ENCODE measurements at regions not wholly inside any gene's neighbourhood (a gene's known extent, or its start where the extent isn't known, plus 50 kb on each side); places are given as distances from the start of the nearest gene placed in this dataset.

DNA sequence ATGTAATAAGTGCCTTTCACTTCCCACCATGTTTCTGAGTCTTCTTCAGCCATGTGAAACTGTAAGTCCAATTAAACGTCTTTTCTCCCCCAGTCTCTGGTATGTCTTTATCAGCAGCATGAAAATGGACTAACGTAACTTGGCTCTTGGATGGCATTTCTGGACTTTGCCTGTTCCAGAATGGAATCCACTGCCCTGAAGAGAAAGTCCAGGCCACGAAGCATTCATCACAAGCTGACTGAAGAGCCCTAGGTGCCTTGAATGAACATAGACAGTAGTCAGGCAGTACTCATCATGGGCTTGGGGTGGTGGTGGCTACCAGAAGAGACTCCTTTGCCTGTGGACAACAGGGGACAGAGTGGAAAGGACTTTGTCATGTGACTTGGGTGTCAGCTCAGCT lies 1505.0 kb downstream of the SI start:
- Histone ChIP-seq H3K79me2 (no peaks in the 10 kb centered on the region), H3K4me3 (no peak overlapping the region), H3K27ac (no peak overlapping the region), H3K36me3 (replicated peaks; ENCODE audit: insufficient read depth, low read depth) (no peaks in the 10 kb centered on the region), H3K9me2 (replicated peaks; ENCODE audit: insufficient read depth) (no peaks in the 10 kb centered on the region), H4K20me1 (ENCODE audit: insufficient read depth, poor library complexity, severe bottlenecking) (no peaks in the 10 kb centered on the region), H3K9me3 (ENCODE audit: low read depth) (no peaks in the 10 kb centered on the region), H3K27me3 (no peaks in the 10 kb centered on the region), H3K4me2 (no peak overlapping the region), H3K4me1 (ENCODE audit: insufficient read depth) (no peaks in the 10 kb centered on the region), H2AFZ (no peak overlapping the region)
- no peak for DNase-seq (ENCODE audit: low spot score)
- no peak for TF ChIP-seq EZH2 (IDR thresholded peaks at IDR 0.05; ENCODE audit: borderline replicate concordance)
- TF ChIP-seq, protein P1, sequence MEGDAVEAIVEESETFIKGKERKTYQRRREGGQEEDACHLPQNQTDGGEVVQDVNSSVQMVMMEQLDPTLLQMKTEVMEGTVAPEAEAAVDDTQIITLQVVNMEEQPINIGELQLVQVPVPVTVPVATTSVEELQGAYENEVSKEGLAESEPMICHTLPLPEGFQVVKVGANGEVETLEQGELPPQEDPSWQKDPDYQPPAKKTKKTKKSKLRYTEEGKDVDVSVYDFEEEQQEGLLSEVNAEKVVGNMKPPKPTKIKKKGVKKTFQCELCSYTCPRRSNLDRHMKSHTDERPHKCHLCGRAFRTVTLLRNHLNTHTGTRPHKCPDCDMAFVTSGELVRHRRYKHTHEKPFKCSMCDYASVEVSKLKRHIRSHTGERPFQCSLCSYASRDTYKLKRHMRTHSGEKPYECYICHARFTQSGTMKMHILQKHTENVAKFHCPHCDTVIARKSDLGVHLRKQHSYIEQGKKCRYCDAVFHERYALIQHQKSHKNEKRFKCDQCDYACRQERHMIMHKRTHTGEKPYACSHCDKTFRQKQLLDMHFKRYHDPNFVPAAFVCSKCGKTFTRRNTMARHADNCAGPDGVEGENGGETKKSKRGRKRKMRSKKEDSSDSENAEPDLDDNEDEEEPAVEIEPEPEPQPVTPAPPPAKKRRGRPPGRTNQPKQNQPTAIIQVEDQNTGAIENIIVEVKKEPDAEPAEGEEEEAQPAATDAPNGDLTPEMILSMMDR (IDR thresholded peaks at IDR 0.05; ENCODE audit: poor library complexity), result no peak
- TF ChIP-seq EZH2phosphoT487 (IDR thresholded peaks at IDR 0.05; ENCODE audit: low read depth, severe bottlenecking, unreplicated experiment), result no peak
- WGBS (ENCODE audit: low lambda C conversion rate, missing lambda C conversion rate), result 90% methylated on average over 3 of the region's 3 CpGs

DNA sequence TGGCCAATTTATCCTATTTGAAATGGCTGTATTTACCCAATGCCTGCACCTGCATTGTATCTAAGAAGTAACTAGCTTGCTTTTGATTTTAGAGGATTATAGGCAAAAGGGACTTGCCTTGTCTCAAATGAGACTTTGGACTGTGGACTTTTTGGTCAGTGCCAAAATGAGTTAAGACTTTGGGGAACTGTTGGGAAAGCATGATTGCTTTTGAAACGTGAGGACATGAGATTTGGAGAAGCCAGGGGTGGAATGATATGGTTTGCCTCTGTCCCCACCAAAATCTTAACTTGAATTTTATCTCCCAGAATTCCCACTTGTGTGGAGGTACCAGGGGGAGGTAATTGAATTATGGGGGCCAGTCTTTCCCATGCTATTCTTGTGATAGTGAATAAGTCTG lies 1505.4 kb downstream of the SI start:
- H3K9me3 ChIP-seq (ENCODE audit: low read depth), result no peaks in the 10 kb centered on the region

DNA sequence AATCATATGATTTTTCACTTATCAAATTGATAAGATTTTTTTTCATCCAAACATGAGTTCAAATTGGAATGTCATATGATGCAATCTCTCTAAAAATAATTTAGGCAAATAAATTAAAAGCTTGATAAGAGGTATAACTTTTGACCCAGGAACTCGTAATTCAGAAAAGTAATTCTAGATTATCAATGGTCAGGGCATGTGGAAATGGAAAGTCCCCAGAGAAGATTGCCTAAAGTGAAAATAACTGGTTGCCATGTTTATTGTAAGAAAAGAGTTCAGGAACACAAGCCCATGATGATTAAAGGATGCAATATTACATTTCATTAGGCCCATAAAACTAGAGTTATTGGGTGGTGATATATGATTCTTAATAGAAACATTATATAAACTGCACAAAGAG lies 1514.8 kb downstream of the SI start:
- Histone ChIP-seq H3K9me3 (ENCODE audit: low read depth) (no peaks in the 10 kb centered on the region), H3K4me2 (no peak overlapping the region), H2AFZ (no peak overlapping the region), H3K36me3 (replicated peaks; ENCODE audit: insufficient read depth, low read depth) (no peaks in the 10 kb centered on the region), H3K27me3 (no peaks in the 10 kb centered on the region), H3K4me3 (no peak overlapping the region), H3K4me1 (ENCODE audit: insufficient read depth) (no peaks in the 10 kb centered on the region), H3K9me2 (replicated peaks; ENCODE audit: insufficient read depth) (no peaks in the 10 kb centered on the region), H4K20me1 (ENCODE audit: insufficient read depth, poor library complexity, severe bottlenecking) (no peaks in the 10 kb centered on the region), H3K27ac (no peak overlapping the region), H3K79me2 (no peaks in the 10 kb centered on the region)
- WGBS (ENCODE audit: low lambda C conversion rate, missing lambda C conversion rate), result 71% methylated on average over 1 of the region's 1 CpG
- TF ChIP-seq EZH2 (IDR thresholded peaks at IDR 0.05; ENCODE audit: borderline replicate concordance), result no peak
- no peak for DNase-seq (ENCODE audit: low spot score)

More for the DNA sequence above, 1505.4 kb downstream of the SI start:
- TF ChIP-seq EZH2 (IDR thresholded peaks at IDR 0.05; ENCODE audit: borderline replicate concordance) (no peak), EZH2phosphoT487 (IDR thresholded peaks at IDR 0.05; ENCODE audit: low read depth, severe bottlenecking, unreplicated experiment) (no peak)
- TF ChIP-seq, protein P1 (IDR thresholded peaks at IDR 0.05; ENCODE audit: poor library complexity), result no peak
- Histone ChIP-seq H3K36me3 (replicated peaks; ENCODE audit: insufficient read depth, low read depth) (no peaks in the 10 kb centered on the region), H3K4me1 (ENCODE audit: insufficient read depth) (no peaks in the 10 kb centered on the region), H2AFZ (no peak overlapping the region), H3K27me3 (no peaks in the 10 kb centered on the region), H3K4me2 (no peak overlapping the region), H3K9me2 (replicated peaks; ENCODE audit: insufficient read depth) (no peaks in the 10 kb centered on the region), H3K79me2 (no peaks in the 10 kb centered on the region), H3K4me3 (no peak overlapping the region), H3K27ac (no peak overlapping the region), H4K20me1 (ENCODE audit: insufficient read depth, poor library complexity, severe bottlenecking) (no peaks in the 10 kb centered on the region)
- WGBS (ENCODE audit: low lambda C conversion rate, missing lambda C conversion rate), result 36% methylated on average over 1 of the region's 1 CpG
- DNase-seq (ENCODE audit: low spot score), result no peak

DNA sequence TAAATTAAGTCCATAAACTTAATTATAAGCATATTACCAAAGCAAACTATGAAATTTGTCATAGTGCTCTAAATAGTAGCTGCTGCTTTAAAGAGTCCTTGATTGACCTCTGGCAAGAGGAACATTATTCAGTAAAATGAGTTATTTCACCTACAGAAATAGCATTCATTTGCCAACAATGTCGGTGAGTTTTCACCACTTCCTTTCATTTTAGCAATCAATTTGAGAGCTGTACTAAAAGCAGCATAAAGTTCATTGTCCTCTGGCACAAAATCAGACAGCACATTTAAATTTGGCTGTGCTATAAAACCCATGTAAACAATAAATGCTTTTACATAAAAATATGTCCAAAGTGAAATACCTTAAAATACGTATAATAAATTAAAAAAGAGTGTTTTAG lies 1515.7 kb downstream of the SI start:
- Histone ChIP-seq H3K4me1 (ENCODE audit: insufficient read depth) (no peaks in the 10 kb centered on the region), H3K79me2 (no peaks in the 10 kb centered on the region), H3K27ac (no peak overlapping the region), H3K9me3 (ENCODE audit: low read depth) (no peaks in the 10 kb centered on the region), H3K4me2 (no peak overlapping the region), H3K36me3 (replicated peaks; ENCODE audit: insufficient read depth, low read depth) (no peaks in the 10 kb centered on the region), H3K4me3 (no peak overlapping the region), H4K20me1 (ENCODE audit: insufficient read depth, poor library complexity, severe bottlenecking) (no peaks in the 10 kb centered on the region), H3K27me3 (no peaks in the 10 kb centered on the region), H3K9me2 (replicated peaks; ENCODE audit: insufficient read depth) (no peaks in the 10 kb centered on the region), H2AFZ (no peak overlapping the region)
- no peak for TF ChIP-seq EZH2 (IDR thresholded peaks at IDR 0.05; ENCODE audit: borderline replicate concordance)
- TF ChIP-seq, protein P1 (IDR thresholded peaks at IDR 0.05; ENCODE audit: poor library complexity), result no peak
- no peak for TF ChIP-seq EZH2phosphoT487 (IDR thresholded peaks at IDR 0.05; ENCODE audit: low read depth, severe bottlenecking, unreplicated experiment)
- WGBS (ENCODE audit: low lambda C conversion rate, missing lambda C conversion rate), result 74% methylated on average over 2 of the region's 2 CpGs
- DNase-seq (ENCODE audit: low spot score), result no peak

Measured in hepatocyte (in vitro differentiated cells).